NCI-H2029 (cell line): ENCODE measurements at regions not wholly inside any gene's neighbourhood (a gene's known extent, or its start where the extent isn't known, plus 50 kb on each side); places are given as distances from the start of the nearest gene placed in this dataset.
A peak's percentile ranks its signal among the peaks of the same experiment; 100 is the strongest.

ENCODE experiments used
- DNase-seq: peaks from one replicate; lab custom pipeline; 2025; lab: John Stamatoyannopoulos, UW

GRCh38 chr19:28884786-28885476 lies 328.0 kb downstream of the UQCRFS1 start:
- peak; percentile 40 for DNase-seq

- no peak for DNase-seq
Measured at GRCh38 chr19:28883241-28883693, 329.7 kb downstream of the UQCRFS1 start.

GRCh38 chr19:28882818-28883217 lies 330.1 kb downstream of the UQCRFS1 start:
- no peak for DNase-seq

GRCh38 chr19:28881616-28882015 lies 331.3 kb downstream of the UQCRFS1 start:
- no peak for DNase-seq

- DNase-seq = no peak
Measured at GRCh38 chr19:28880735-28881401, 332.1 kb downstream of the UQCRFS1 start.

- peak; percentile 72 for DNase-seq
Measured at GRCh38 chr19:28878862-28879566, 333.9 kb downstream of the UQCRFS1 start.

GRCh38 chr19:28876609-28877123 lies 336.3 kb downstream of the UQCRFS1 start:
- no peak for DNase-seq

GRCh38 chr19:28874742-28875141 lies 338.2 kb downstream of the UQCRFS1 start:
- peak; percentile 70 for DNase-seq

GRCh38 chr19:28873301-28873700 lies 339.6 kb downstream of the UQCRFS1 start:
- no peak for DNase-seq

GRCh38 chr19:28871099-28871725 lies 341.7 kb downstream of the UQCRFS1 start:
- no peak for DNase-seq

- no peak for DNase-seq
Measured at GRCh38 chr19:28869459-28869858, 343.5 kb downstream of the UQCRFS1 start.

- peak; percentile 74 for DNase-seq
Measured at GRCh38 chr19:28868836-28869235, 344.1 kb downstream of the UQCRFS1 start.

GRCh38 chr19:28867978-28868377 lies 345.0 kb downstream of the UQCRFS1 start:
- no peak for DNase-seq

- DNase-seq = peak; percentile 82
Measured at GRCh38 chr19:28864577-28865042, 348.3 kb downstream of the UQCRFS1 start.

- peak; percentile 76 for DNase-seq
Measured at GRCh38 chr19:28864024-28864503, 348.9 kb downstream of the UQCRFS1 start.

GRCh38 chr19:28862238-28862637 lies 350.7 kb downstream of the UQCRFS1 start:
- DNase-seq = no peak

GRCh38 chr19:28859811-28860210 lies 353.1 kb downstream of the UQCRFS1 start:
- DNase-seq = no peak

GRCh38 chr19:28858933-28859332 lies 354.0 kb downstream of the UQCRFS1 start:
- no peak for DNase-seq

GRCh38 chr19:28857967-28858366 lies 355.0 kb downstream of the UQCRFS1 start:
- DNase-seq = no peak

GRCh38 chr19:28855216-28855615 lies 357.7 kb downstream of the UQCRFS1 start:
- DNase-seq = no peak

GRCh38 chr19:28847468-28847867 lies 365.5 kb downstream of the UQCRFS1 start:
- DNase-seq = no peak
